ENCODE measurements at regions not wholly inside any gene's neighbourhood (a gene's known extent, or its start where the extent isn't known, plus 50 kb on each side); places are given as distances from the start of the nearest gene placed in this dataset.

- no peak for TF ChIP-seq CTCF (IDR thresholded peaks at IDR 0.05)
- Mint-ChIP-seq H3K4me3 (no peak overlapping the region), H3K36me3 (ENCODE audit: low read depth) (no peaks in the 10 kb centered on the region), H3K4me1 (ENCODE audit: low read depth) (no peaks in the 10 kb centered on the region), H3K27me3 (ENCODE audit: insufficient read depth) (no peaks in the 10 kb centered on the region), H3K27ac (no peak overlapping the region), H3K9me3 (peaks cover 8% of the 10 kb centered on the region)
- DNase-seq, result no peak
Measured at GRCh38 chr20:7712661-7713060, 227.6 kb downstream of the HAO1 start.

GRCh38 chr20:7714549-7714948, 225.7 kb downstream of the HAO1 start:
- no peak overlapping the region for H3K4me3 Mint-ChIP-seq
- DNase-seq, result no peak
- peaks cover 12% of the 10 kb centered on the region for H3K9me3 Mint-ChIP-seq
- no peak overlapping the region for H3K27ac Mint-ChIP-seq
- H3K36me3 Mint-ChIP-seq (ENCODE audit: low read depth), result no peaks in the 10 kb centered on the region
- no peaks in the 10 kb centered on the region for H3K4me1 Mint-ChIP-seq (ENCODE audit: low read depth)
- no peak for TF ChIP-seq CTCF (IDR thresholded peaks at IDR 0.05)
- H3K27me3 Mint-ChIP-seq (ENCODE audit: insufficient read depth), result no peaks in the 10 kb centered on the region

DNA sequence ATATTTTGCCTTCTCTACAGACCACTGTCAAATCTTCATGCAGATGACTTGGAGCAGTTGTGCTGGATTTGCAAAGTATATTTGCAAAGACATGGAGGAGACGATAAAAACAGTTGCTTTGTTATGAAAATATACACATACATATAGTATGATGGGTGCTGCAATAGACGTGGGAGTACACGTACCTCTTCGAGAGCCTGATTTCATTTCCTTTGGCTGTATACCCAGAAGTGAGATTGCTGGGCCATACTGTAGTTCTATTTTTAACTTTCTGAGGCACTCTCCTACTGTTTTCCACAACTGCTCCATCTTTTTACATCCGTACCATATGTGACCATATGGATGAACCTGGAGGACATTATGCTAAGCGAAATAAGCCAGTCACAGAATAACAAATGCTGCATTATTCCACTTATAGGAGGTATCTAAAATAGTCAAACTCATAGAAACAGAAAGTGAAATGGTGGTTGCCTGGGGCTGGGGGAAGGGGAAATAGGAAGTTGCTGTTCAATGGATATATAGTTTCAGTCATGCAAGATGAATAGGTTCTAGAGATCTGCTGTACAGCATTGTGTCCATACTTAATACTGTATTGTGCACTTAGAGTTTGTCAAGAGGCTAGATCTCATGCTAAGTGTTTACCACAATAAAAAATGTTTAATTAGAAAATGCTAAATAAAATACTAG, 223.8 kb downstream of the HAO1 start:
- no peak overlapping the region for H3K27ac Mint-ChIP-seq
- no peaks in the 10 kb centered on the region for H3K4me1 Mint-ChIP-seq (ENCODE audit: low read depth)
- no peak overlapping the region for H3K4me3 Mint-ChIP-seq
- H3K9me3 Mint-ChIP-seq, result peaks cover 12% of the 10 kb centered on the region
- H3K36me3 Mint-ChIP-seq (ENCODE audit: low read depth), result no peaks in the 10 kb centered on the region
- no peak for DNase-seq
- no peak for TF ChIP-seq CTCF (IDR thresholded peaks at IDR 0.05)
- no peaks in the 10 kb centered on the region for H3K27me3 Mint-ChIP-seq (ENCODE audit: insufficient read depth)

DNA sequence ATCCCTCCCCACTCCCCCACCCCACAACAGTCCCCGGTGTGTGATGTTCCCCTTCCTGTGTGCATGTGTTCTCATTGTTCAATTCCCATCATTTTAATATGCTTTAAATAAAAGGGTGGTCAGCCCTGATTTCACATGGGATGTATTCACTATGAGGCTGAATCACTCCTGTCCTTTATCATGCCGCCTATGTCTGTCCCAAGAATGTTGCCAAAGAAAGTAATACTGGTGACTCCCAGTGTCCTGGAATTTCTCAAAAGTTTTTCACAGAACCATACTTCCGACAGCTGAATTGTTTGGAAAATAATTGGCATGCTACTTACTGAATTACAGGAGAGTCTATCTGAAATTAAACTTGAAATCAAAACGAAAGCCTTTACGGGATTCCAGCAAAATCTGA, 217.7 kb downstream of the HAO1 start:
- no peak for DNase-seq

DNA sequence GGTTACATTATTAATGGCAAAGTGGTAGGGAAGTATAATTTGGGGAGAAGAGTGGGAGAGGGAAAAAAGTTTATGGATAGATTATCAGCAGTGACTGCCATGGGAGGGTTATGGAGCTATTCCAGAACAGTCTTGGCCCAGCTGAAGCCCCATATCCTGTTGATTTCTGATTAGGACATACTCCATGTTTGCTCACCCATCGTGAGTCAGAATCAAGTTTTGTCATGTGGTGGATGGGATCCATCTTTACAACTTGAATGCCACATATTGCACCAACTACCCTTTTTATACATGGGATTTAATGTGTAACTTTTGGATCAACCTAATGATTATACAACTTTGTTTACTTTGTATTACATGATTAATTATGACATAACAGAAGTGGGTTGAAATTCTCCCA, 217.0 kb downstream of the HAO1 start:
- Mint-ChIP-seq H3K27me3 (ENCODE audit: insufficient read depth) (no peaks in the 10 kb centered on the region), H3K9me3 (peaks cover 4% of the 10 kb centered on the region; the same call in 1 of the 2 replicates), H3K4me3 (no peak overlapping the region), H3K4me1 (ENCODE audit: low read depth) (no peaks in the 10 kb centered on the region), H3K36me3 (ENCODE audit: low read depth) (no peaks in the 10 kb centered on the region), H3K27ac (no peak overlapping the region)
- no peak for DNase-seq
- no peak for TF ChIP-seq CTCF (IDR thresholded peaks at IDR 0.05)

More for the DNA sequence above, 217.7 kb downstream of the HAO1 start:
- H3K4me3 Mint-ChIP-seq, result no peak overlapping the region
- H3K27ac Mint-ChIP-seq, result no peak overlapping the region
- peaks cover 4% of the 10 kb centered on the region; the same call in 1 of the 2 replicates for H3K9me3 Mint-ChIP-seq
- H3K36me3 Mint-ChIP-seq (ENCODE audit: low read depth), result no peaks in the 10 kb centered on the region
- H3K4me1 Mint-ChIP-seq (ENCODE audit: low read depth), result no peaks in the 10 kb centered on the region
- H3K27me3 Mint-ChIP-seq (ENCODE audit: insufficient read depth), result no peaks in the 10 kb centered on the region
- no peak for TF ChIP-seq CTCF (IDR thresholded peaks at IDR 0.05)

Measured in HFFc6 (cell line).